ENCODE measurements at regions not wholly inside any gene's neighbourhood (a gene's known extent, or its start where the extent isn't known, plus 50 kb on each side); places are given as distances from the start of the nearest gene placed in this dataset.

GRCh38 chr20:4088766-4089165 is 59.9 kb upstream of the SMOX start:
- TF ChIP-seq CTCF (IDR thresholded peaks at IDR 0.05) (no peak), EZH2 (IDR thresholded peaks at IDR 0.05; ENCODE audit: borderline replicate concordance, insufficient read depth, low read depth, low read length, poor library complexity, severe bottlenecking) (no peak)

Measured in B cell (primary cell).